ENCODE measurements at regions not wholly inside any gene's neighbourhood (a gene's known extent, or its start where the extent isn't known, plus 50 kb on each side); places are given as distances from the start of the nearest gene placed in this dataset.

DNA sequence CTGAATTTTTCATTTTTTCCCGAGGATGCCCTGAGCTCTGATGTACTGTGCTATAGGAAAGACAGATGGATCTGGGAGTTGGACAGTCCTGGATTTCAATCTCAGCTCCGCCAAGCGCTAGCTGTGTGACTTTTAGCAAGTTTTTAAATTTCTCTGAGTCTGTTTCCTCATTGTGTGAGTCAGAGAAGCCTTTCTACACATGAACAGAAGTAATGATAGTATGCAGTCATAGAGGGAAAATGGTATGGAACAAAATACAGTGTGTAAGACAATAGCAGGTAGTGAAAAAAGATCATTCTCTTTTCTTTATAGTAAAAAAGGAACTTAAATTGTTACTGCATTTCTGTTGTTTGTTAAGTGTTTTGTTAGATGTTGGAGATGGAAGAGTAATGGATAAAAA, 52.4 kb upstream of the PPM1B start:
- TF ChIP-seq CTCF (IDR thresholded peaks at IDR 0.05), result no peak
- no peak for TF ChIP-seq POLR2A (IDR thresholded peaks at IDR 0.05)
